SU-DHL-6 (cell line): ENCODE measurements at regions not wholly inside any gene's neighbourhood (a gene's known extent, or its start where the extent isn't known, plus 50 kb on each side); places are given as distances from the start of the nearest gene placed in this dataset.

Experiments used
- EZH2phosphoT487 ChIP-seq: fragments of 200-600 bp; sonication (generic), shearing (Covaris generic); conservative IDR thresholded peaks from 2 replicates; pipeline ENCODE4 v1.6.1; 2018; ENCODE audit warnings: mild to moderate bottlenecking, antibody characterized with exemption, low read length, moderate library complexity, mixed read lengths
- TF ChIP-seq, protein P1 (sequence below): fragments of 200-600 bp; sonication (generic); IDR thresholded peaks from one replicate; pipeline ENCODE4 v1.5.1; 2017; ENCODE audit warnings: antibody characterized with exemption, mild to moderate bottlenecking, low read length, moderate library complexity; ENCODE audit not compliant: insufficient read depth, poor library complexity, severe bottlenecking

DNA sequence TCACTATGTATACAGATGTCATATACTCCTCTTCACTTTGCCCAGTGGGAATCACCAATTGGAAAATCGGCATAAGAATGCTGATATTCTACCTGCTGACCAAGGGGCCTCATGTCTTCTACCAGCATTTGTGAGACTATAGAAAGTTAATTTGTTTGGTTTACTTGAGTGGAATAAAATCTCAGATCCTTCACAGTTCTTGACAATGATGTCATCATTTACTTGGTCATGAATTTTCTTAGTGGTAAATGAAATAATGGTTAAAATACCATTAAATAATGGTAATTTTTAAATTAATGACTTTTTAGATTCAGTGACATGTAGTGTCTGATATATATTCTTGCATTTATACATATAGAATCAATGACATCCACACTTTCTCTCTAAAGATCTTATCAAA lies 1052.6 kb downstream of the ADGRL3 start:
- TF ChIP-seq, protein P1, sequence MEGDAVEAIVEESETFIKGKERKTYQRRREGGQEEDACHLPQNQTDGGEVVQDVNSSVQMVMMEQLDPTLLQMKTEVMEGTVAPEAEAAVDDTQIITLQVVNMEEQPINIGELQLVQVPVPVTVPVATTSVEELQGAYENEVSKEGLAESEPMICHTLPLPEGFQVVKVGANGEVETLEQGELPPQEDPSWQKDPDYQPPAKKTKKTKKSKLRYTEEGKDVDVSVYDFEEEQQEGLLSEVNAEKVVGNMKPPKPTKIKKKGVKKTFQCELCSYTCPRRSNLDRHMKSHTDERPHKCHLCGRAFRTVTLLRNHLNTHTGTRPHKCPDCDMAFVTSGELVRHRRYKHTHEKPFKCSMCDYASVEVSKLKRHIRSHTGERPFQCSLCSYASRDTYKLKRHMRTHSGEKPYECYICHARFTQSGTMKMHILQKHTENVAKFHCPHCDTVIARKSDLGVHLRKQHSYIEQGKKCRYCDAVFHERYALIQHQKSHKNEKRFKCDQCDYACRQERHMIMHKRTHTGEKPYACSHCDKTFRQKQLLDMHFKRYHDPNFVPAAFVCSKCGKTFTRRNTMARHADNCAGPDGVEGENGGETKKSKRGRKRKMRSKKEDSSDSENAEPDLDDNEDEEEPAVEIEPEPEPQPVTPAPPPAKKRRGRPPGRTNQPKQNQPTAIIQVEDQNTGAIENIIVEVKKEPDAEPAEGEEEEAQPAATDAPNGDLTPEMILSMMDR, result no peak
- TF ChIP-seq EZH2phosphoT487, result no peak
